NOMO-1 treated with dmso at 0.1 percent for 144 hours (cell line): ENCODE measurements at regions not wholly inside any gene's neighbourhood (a gene's known extent, or its start where the extent isn't known, plus 50 kb on each side); places are given as distances from the start of the nearest gene placed in this dataset.
A peak's percentile ranks its signal among the peaks of the same experiment; 100 is the strongest.

Experiments
- DNase-seq: peaks from one replicate; lab custom pipeline; 2025; ENCODE audit not compliant: unreplicated experiment; lab: John Stamatoyannopoulos, UW

GRCh38 chr20:7237251-7237650, 469.8 kb downstream of the BMP2 start:
- no peak for DNase-seq

DNA sequence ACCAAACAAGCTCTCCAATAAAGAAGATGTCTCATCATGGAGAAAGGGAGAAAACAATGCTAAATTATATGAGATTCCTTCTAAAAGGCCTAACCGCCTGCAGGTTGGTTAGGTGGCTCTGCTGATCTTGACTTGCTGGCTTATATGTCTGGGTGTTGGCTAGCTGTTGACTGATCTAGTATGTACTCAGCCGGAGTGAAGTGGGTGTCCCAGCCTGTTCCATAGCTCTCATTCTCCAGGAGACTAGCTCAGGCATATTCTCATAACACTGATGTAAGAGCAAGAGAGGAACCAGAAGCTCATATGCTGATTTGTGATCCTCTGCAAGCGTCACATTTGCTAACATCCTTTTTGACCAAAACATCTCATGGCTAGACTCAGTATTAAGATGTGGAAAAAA, 473.0 kb downstream of the BMP2 start:
- no peak for DNase-seq

DNA sequence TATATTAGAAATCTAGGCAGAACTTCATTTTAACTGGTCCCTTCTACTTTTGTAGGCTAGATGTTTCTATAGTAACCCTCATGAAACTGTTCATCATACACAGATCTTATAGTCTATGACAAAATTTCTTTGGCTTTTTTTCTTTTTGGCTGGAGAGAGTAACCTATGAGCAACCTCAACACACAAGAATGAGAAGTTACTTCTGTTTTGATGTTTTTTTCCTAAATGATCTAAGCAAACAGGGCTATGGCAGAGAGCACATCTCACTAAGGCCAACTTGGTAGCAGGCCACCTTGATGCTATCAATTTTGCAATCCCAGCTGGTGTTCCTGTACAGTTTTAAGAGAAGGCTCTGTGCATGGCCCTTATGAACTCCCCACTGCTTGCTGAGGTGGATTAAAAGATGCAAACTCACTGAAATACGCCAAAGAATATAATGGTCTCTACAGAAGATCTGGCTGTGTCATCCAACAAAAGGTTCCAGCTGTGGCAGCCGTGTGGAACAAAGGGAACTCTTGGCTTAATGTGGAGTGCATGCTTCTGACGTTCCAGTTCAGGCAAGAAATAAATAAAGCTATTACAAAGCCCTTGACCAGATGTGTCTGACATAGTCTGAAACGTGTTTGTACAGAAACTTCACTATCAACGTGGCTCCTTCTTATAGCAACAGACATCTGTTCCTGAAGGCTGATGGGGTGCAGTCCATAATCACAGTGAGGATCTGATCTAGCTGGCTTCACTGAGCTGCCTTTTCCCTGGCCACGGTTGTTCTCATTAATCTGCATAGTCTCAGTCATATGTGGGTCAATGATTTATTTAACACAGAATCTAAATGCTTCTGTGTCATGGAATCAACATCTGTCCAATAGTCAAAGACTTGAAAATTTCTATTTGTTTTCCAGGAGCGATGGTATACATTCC, 481.1 kb downstream of the BMP2 start:
- DNase-seq, result no peak

GRCh38 chr20:7250337-7250736, 482.9 kb downstream of the BMP2 start:
- no peak for DNase-seq

DNA sequence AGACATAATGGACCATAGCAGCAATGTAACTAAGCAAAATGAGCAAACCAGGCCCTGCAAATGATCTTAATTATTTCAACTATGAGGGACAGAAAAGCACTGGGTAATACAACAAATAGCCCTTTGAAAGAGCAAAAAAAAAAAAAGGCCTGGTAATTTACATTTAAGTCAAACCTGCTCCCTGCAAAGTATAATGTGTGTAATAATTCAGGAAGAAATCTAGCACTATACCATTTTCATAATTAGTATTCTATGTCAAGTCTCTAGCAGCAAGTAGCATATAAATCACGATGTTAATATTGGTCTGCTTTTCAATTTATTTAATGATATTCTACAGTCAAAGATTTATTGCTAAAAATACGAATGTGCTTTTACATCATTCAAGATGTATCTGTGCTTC, 489.6 kb downstream of the BMP2 start:
- DNase-seq, result no peak

GRCh38 chr20:7257692-7258466, 490.4 kb downstream of the BMP2 start:
- no peak for DNase-seq

DNA sequence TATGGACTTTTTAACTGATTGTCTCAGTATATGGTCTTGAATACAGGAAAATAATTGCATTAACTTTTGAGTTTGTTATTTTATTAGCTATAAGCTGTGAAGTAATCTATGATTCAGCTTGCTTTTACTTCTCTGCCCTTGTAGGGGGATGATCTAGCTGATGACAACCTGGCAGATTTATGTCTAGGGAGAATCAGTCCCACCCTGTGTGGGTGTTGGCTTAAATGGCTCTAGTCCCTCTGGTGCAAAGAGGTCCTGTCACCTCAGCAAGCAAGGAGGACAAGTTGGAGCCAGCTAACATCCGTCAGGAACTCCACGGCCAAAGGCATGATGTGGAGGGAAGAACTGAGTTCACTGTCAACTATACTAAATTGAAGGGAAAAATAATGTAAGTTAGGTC, 495.3 kb downstream of the BMP2 start:
- no peak for DNase-seq

DNA sequence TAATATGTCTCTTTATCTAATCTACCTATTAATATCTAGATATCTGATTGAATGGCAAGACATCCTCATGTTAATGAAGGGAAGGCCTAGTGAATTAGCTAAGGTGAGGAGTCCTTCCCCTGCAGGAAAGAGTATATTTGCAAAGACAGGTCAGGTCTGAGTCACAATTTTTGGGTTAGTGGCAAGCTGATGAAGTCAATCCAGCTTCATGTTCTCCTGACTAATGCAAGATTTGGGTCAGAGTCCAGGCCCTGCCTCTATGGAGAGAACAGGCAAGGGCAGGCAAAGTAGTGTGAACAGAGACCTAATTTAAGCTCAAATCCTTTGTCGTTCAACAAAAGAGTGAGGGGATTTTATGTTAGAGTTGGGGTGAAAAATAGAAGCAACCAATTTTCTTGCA, 496.7 kb downstream of the BMP2 start:
- DNase-seq, result no peak

DNA sequence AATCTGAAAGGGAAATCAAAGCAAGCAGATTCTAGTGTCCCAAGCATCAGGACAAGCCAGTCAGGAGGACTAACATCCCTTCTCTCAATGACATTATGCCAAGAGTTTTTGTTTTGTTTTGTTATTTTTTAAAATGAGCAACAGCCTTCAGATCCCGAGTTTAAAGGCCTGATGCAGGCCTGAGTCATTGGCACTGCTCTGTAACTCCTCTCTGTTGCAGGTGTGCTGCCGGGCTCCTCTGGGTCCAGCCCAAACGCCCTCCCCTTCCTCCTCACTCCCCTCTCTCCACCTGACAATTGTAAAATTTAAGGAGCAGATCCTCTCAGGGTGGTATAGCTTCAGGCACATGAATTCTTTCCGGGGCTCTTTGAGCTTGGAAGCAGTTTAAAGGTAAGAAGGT, 502.0 kb downstream of the BMP2 start:
- DNase-seq, result no peak

DNA sequence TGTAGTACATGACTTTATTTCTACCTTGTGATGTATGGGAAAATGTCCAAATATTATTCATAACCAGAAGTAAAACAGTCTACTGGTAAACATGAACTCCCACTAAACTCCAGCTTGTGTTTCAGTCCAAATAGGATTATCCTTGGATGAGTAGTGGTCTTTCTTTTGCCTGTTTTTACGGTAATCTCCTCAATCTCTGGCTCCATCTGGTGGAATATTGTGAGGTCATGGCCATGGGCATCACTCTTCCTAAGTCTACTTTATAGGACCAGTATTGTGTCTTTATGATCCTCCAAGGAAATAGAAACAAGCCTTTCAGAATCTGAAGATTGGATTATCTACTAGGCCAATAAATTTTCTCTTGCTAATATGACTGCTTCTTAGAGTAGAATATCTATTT, 505.0 kb downstream of the BMP2 start:
- DNase-seq, result no peak

GRCh38 chr20:7274870-7275269, 507.4 kb downstream of the BMP2 start:
- DNase-seq, result no peak

DNA sequence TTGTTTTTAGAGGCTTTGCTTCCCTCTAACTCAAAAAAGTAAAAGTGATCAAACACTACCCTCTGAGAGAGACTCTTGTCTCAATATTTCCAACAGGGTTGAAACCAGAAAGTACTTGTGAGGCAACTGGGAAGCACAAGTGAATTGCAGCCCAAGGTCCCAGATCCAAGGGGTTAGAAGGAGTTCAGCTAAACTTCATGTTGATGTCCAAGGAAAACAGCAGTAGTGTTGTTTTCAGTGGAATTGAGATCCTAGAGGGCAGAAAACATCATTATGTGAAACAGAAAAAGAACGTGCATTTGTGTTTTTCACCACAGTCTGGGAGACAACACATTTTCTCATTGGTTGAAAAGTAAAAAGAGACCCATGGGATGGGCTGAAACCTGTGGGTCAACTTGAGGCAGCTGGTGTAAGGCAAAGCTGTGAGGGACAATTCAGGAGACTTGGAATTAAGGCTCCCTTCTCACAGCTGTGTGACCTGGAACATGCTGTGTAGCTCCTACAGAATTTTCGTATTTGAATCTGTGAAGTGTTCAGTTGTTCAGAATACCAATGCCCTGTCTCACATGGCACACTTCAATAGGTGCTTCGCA, 508.3 kb downstream of the BMP2 start:
- DNase-seq, result no peak

GRCh38 chr20:7285918-7286556, 518.6 kb downstream of the BMP2 start:
- peak; percentile 16 for DNase-seq

DNA sequence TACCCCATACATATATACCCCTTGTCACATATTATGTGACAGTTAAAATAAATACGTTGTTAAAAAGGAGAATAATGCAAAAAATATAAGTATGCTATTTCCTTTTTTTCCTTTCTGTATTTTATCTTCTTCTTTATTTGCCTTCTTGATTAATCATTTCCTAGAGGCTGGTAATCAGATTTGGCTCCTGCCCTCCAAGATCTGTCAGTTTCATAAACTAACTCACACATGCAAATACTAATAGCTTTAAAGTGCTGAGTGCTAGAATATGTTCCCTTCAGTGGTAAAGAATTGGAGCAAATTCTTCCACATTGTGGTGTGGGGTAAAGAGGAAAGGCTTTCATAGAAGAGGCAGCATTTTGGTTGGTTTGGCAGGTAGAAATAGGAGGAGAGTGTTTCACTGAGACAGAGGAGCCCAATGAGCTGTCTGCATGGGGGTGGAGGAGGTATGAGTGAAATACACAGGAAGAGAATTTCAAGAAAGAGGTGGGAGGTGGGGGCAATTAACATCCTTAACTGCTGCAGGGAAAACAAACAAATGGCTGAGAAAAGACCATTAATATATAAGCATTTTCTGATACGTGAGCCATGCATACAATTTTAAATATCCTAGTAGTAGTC, 523.9 kb downstream of the BMP2 start:
- no peak for DNase-seq

DNA sequence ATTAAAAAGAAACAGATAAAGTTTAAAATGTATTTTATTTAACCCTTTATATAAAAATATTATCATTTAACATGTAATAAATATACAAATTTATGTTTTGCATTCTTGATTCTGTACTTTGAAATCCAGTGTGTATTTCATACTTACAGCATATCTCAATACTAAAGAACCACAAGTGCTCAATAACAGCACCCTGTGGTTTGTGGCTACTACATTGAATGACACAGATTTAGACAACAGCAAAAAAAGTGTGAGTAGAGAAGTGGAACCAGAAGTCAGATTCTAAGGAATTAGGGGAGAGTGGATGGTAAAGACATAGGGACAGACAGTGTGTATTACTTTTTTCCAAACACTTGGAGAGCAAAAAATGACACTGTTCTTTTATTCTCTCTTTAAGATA, 524.5 kb downstream of the BMP2 start:
- DNase-seq, result no peak

- DNase-seq, result no peak
Observed at GRCh38 chr20:7294816-7295360, 527.4 kb downstream of the BMP2 start.

DNA sequence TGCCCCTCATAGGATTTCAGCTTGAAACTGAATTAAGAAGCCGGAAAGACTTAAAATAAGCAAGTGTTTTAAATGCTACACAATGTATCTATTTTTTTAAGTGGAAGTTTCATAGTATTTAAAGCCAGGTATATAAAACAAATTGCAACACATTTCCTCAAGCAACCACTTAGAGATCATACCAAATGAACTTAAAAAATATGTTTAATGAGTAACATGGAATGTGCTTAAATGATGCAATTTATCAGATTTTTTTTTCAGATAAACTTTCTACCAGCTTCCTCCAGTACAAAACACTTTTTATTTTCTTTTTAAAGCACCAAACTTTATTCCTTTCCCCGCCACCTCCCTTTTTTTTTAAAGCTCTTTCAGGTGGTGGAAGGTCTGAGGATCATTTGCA, 534.3 kb downstream of the BMP2 start:
- no peak for DNase-seq

DNA sequence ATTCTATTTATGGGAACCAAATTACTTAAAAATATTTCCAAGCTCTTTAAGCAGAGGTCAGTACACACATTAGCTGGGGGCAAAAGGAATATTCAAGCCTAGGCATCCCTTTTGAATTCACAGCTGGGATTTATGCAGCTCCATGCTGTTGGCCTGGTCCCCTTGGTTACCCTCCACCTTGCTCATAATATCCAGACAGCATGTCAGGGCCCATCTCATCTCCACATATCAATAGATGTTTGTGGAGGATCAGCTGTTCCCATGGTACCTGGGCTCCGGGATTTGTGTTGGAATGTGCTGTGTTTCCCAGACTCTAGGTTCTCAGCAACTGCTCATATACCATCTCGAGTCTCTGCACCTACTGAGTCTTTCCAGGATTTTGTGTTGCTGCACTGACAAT, 534.8 kb downstream of the BMP2 start:
- DNase-seq, result no peak

GRCh38 chr20:7305976-7306375, 538.5 kb downstream of the BMP2 start:
- DNase-seq, result no peak

- DNase-seq, result no peak
Observed at GRCh38 chr20:7308163-7308562, 540.7 kb downstream of the BMP2 start.

DNA sequence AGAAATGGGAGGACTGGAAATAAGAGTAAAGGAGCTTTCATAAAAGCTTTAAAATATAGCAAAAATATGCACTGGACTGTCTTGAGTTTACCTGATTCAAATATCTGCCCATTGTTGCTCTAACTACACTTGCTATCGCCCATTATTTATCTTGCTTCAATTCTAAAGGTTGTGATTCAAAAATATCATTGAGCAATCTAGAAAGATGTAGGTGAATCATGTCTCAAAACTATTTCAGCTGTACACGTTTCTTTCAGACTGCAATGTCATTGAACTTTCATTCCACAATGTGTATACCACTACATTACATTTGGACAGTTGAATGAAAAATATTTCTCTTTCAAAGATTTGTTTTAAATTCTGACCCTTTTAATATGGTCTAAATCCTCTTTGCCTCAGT, 545.6 kb downstream of the BMP2 start:
- DNase-seq, result no peak
